IMR-90 (cell line): ENCODE measurements at regions not wholly inside any gene's neighbourhood (a gene's known extent, or its start where the extent isn't known, plus 50 kb on each side); places are given as distances from the start of the nearest gene placed in this dataset.

Source experiments
- FOS ChIP-seq: fragments of 150-350 bp; IDR thresholded peaks from 2 replicates; pipeline ENCODE4 v1.6.1; 2016; ENCODE audit warnings: low read depth, low read length
- TF ChIP-seq, protein P1 (sequence below): conservative IDR thresholded peaks from 2 replicates; pipeline ENCODE4 v1.5.1; 2012; ENCODE audit warnings: mild to moderate bottlenecking, low read depth, low read length, improper control_type of control experiment

DNA sequence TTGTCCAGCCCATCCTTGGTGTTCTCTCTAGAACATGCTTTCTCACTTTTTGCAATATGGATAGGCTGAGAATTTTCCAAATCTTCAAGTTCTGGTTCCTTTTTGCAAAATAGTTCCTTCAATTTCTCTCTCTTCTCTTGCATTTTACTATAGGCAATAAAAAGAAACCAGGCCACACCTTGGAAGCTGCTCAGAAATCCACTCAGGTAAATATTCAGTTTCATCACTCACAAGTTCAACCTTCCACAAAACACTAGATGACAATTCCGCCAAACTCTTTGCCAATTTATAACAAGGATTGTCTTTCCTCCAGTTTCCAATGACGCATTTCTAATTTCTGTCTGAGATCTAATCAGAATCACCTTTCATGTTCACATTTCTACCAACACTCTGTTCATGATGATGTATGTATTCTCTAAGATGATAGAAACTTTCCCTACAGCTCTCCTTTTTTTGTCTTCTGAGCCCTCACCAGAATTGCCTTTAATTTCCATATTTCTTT lies 204.2 kb upstream of the PIK3R1 start:
- TF ChIP-seq, protein P1, sequence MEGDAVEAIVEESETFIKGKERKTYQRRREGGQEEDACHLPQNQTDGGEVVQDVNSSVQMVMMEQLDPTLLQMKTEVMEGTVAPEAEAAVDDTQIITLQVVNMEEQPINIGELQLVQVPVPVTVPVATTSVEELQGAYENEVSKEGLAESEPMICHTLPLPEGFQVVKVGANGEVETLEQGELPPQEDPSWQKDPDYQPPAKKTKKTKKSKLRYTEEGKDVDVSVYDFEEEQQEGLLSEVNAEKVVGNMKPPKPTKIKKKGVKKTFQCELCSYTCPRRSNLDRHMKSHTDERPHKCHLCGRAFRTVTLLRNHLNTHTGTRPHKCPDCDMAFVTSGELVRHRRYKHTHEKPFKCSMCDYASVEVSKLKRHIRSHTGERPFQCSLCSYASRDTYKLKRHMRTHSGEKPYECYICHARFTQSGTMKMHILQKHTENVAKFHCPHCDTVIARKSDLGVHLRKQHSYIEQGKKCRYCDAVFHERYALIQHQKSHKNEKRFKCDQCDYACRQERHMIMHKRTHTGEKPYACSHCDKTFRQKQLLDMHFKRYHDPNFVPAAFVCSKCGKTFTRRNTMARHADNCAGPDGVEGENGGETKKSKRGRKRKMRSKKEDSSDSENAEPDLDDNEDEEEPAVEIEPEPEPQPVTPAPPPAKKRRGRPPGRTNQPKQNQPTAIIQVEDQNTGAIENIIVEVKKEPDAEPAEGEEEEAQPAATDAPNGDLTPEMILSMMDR: no peak
- no peak for TF ChIP-seq FOS
